H9 (cell line): ENCODE measurements at regions not wholly inside any gene's neighbourhood (a gene's known extent, or its start where the extent isn't known, plus 50 kb on each side); places are given as distances from the start of the nearest gene placed in this dataset.

Experiments used
- DNase-seq: peaks from one replicate; pipeline ENCODE4 v3.0.0-alpha.2; 2017
- H2AFZ ChIP-seq: one replicate; pipeline ENCODE4 v1.6.1; 2013; ENCODE audit warnings: mild to moderate bottlenecking, low read length, control low read depth, moderate library complexity
- H2AK5ac ChIP-seq: 2 replicates; pipeline ENCODE4 v1.6.1; 2013; ENCODE audit warnings: low read length, control low read depth, mixed read lengths; ENCODE audit not compliant: insufficient read length
- H2BK120ac ChIP-seq: one replicate; pipeline ENCODE4 v1.6.1; 2013; ENCODE audit warnings: low read depth, mild to moderate bottlenecking, low read length, control low read depth, inconsistent platforms; ENCODE audit not compliant: poor library complexity, severe bottlenecking
- H2BK12ac ChIP-seq: 2 replicates; pipeline ENCODE4 v1.6.1; 2013; ENCODE audit warnings: low read length, control low read depth, mixed read lengths, low read depth; ENCODE audit not compliant: insufficient read length
- H2BK15ac ChIP-seq: 2 replicates; pipeline ENCODE4 v1.6.1; 2013; ENCODE audit warnings: low read depth, low read length, control low read depth
- H2BK20ac ChIP-seq: one replicate; pipeline ENCODE4 v1.6.1; 2013; ENCODE audit warnings: low read depth, mild to moderate bottlenecking, low read length, control low read depth, inconsistent platforms; ENCODE audit not compliant: poor library complexity, severe bottlenecking
- H2BK5ac ChIP-seq: 2 replicates; pipeline ENCODE4 v1.6.1; 2013; ENCODE audit warnings: low read length, control low read depth, mixed read lengths; ENCODE audit not compliant: insufficient read length
- H3K14ac ChIP-seq: 2 replicates; pipeline ENCODE4 v1.6.1; 2013; ENCODE audit warnings: low read length, control low read depth; ENCODE audit not compliant: insufficient read depth
- H3K18ac ChIP-seq: 2 replicates; pipeline ENCODE4 v1.6.1; 2013; ENCODE audit warnings: low read depth, mild to moderate bottlenecking, mixed read lengths, low read length, control low read depth; ENCODE audit not compliant: insufficient read length
- H3K23ac ChIP-seq: 2 replicates; pipeline ENCODE4 v1.6.1; 2013; ENCODE audit warnings: low read length, control low read depth, mixed read lengths, low read depth; ENCODE audit not compliant: insufficient read length
- H3K23me2 ChIP-seq: 2 replicates; pipeline ENCODE4 v1.6.1; 2013; ENCODE audit warnings: low read depth, mild to moderate bottlenecking, mixed read lengths, low read length, control low read depth; ENCODE audit not compliant: insufficient read length, poor library complexity, severe bottlenecking
- H3K27ac ChIP-seq: 2 replicates; pipeline ENCODE4 v1.5.1; 2013; ENCODE audit warnings: low read length, control low read depth, mixed read lengths, low read depth; ENCODE audit not compliant: insufficient read length
- H3K27me3 ChIP-seq: 2 replicates; pipeline ENCODE4 v1.6.1; 2013; ENCODE audit warnings: low read length, control low read depth, inconsistent platforms; ENCODE audit not compliant: insufficient read depth
- H3K4ac ChIP-seq: 2 replicates; pipeline ENCODE4 v1.6.1; 2013; ENCODE audit warnings: low read depth, mild to moderate bottlenecking, control low read depth, inconsistent platforms, low read length, moderate library complexity
- H3K4me1 ChIP-seq: 2 replicates; pipeline ENCODE4 v1.6.1; 2013; ENCODE audit warnings: low read length, control low read depth, inconsistent platforms; ENCODE audit not compliant: insufficient read depth
- H3K4me2 ChIP-seq: 2 replicates; pipeline ENCODE4 v1.6.1; 2013; ENCODE audit warnings: low read length, control low read depth, mixed read lengths; ENCODE audit not compliant: insufficient read length, insufficient read depth
- H3K56ac ChIP-seq: 2 replicates; pipeline ENCODE4 v1.6.1; 2013; ENCODE audit warnings: low read depth, mild to moderate bottlenecking, mixed read lengths, low read length, control low read depth; ENCODE audit not compliant: insufficient read length
- H3K79me1 ChIP-seq: 2 replicates; pipeline ENCODE4 v1.6.1; 2013; ENCODE audit warnings: low read depth, mild to moderate bottlenecking, moderate library complexity, low read length, control low read depth, inconsistent platforms; ENCODE audit not compliant: insufficient read depth, poor library complexity, severe bottlenecking
- H3K79me2 ChIP-seq: 2 replicates; pipeline ENCODE4 v1.6.1; 2013; ENCODE audit warnings: low read length, control low read depth, inconsistent platforms; ENCODE audit not compliant: insufficient read depth
- H3K9ac ChIP-seq: 2 replicates; pipeline ENCODE4 v1.6.1; 2013; ENCODE audit warnings: low read length, control low read depth, mixed read lengths; ENCODE audit not compliant: insufficient read length; ENCODE audit errors: extremely low read depth
- H3K9me3 ChIP-seq: one replicate; pipeline ENCODE4 v1.6.1; 2013; ENCODE audit warnings: low read depth, low read length, inconsistent platforms; ENCODE audit not compliant: control insufficient read depth
- H3T11ph ChIP-seq: one replicate; pipeline ENCODE4 v1.6.1; 2013; ENCODE audit warnings: mild to moderate bottlenecking, low read length, control low read depth, inconsistent platforms
- H4K20me1 ChIP-seq: one replicate; pipeline ENCODE4 v1.6.1; 2013; ENCODE audit not compliant: control insufficient read depth, insufficient read length, insufficient read depth
- H4K5ac ChIP-seq: 2 replicates; pipeline ENCODE4 v1.6.1; 2013; ENCODE audit warnings: low read depth, mild to moderate bottlenecking, mixed read lengths, low read length, control low read depth; ENCODE audit not compliant: insufficient read length
- H4K8ac ChIP-seq: replicated peaks from 2 replicates; pipeline ENCODE4 v1.6.1; 2013; ENCODE audit warnings: low read length, control low read depth, mixed read lengths, low read depth; ENCODE audit not compliant: insufficient read length
- H4K91ac ChIP-seq: 2 replicates; pipeline ENCODE4 v1.6.1; 2013; ENCODE audit warnings: low read depth, mild to moderate bottlenecking, moderate library complexity, mixed read lengths, low read length, control low read depth; ENCODE audit not compliant: insufficient read length
- H3K27ac Mint-ChIP-seq, 3 experiments: 2 replicates in 2 of 3; 3 replicates in 1 of 3; pipeline ENCODE4 v1.8.0; 2020 to 2021; ENCODE audit warnings: mixed read lengths in 3 of 3, mild to moderate bottlenecking in 1 of 3, moderate library complexity in 1 of 3
- H3K27me3 Mint-ChIP-seq: 2 replicates; pipeline ENCODE4 v1.8.0; 2021; ENCODE audit warnings: low read depth, mild to moderate bottlenecking, moderate library complexity, mixed read lengths
- H3K36me3 Mint-ChIP-seq, 3 experiments: 2 replicates in 2 of 3; 3 replicates in 1 of 3; pipeline ENCODE4 v1.8.0; 2020 to 2021; ENCODE audit warnings: low read depth in 3 of 3, mixed read lengths in 3 of 3; ENCODE audit not compliant: insufficient read depth in 1 of 3
- H3K4me1 Mint-ChIP-seq, 2 experiments: 2 replicates each; pipeline ENCODE4 v1.8.0; 2020; ENCODE audit warnings: mixed read lengths in 2 of 2
- H3K4me3 Mint-ChIP-seq, 2 experiments: 2 replicates in 1 of 2; 3 replicates in 1 of 2; pipeline ENCODE4 v1.8.0; 2020 to 2021; ENCODE audit warnings: mild to moderate bottlenecking in 2 of 2, mixed read lengths in 2 of 2, moderate library complexity in 1 of 2
- H3K9me3 Mint-ChIP-seq, 2 experiments: 2 replicates in 1 of 2; 3 replicates in 1 of 2; pipeline ENCODE4 v1.8.0; 2020; ENCODE audit warnings: mild to moderate bottlenecking in 2 of 2, mixed read lengths in 2 of 2, moderate library complexity in 1 of 2
- WGBS: extraction: QIAGEN DNeasy Blood & Tissue Kit; methylation state at CpG from one replicate; pipeline ENCODE4 v1.1.7; 2013; ENCODE audit warnings: missing lambda C conversion rate, low lambda C conversion rate, mixed read lengths; ENCODE audit not compliant: insufficient read length; ENCODE audit errors: extremely low coverage; 5-methylcytosine and 5-hydroxymethylcytosine counted together
- TF ChIP-seq, protein P1 (sequence below): fragments of 200-600 bp; sonication (generic); conservative IDR thresholded peaks from 3 replicates; pipeline ENCODE4 v1.8.0; 2021; ENCODE audit warnings: antibody characterized with exemption, mild to moderate bottlenecking

GRCh38 chr3:56857178-56857577, 55.4 kb upstream of the ARHGEF3 start:
- Histone ChIP-seq H3K4me2 (no peak overlapping the region), H2BK5ac (no peak overlapping the region), H3K9ac (no peak overlapping the region), H3K23me2 (no peaks in the 10 kb centered on the region), H2BK20ac (no peak overlapping the region), H4K5ac (no peak overlapping the region), H3K18ac (no peak overlapping the region), H3K79me2 (no peaks in the 10 kb centered on the region), H3K4ac (no peak overlapping the region), H4K8ac (no peak overlapping the region), H2BK120ac (no peak overlapping the region), H3K56ac (no peak overlapping the region), H3K27ac (no peak overlapping the region), H4K91ac (no peak overlapping the region), H4K20me1 (no peaks in the 10 kb centered on the region), H2AK5ac (no peak overlapping the region), H3K27me3 (no peaks in the 10 kb centered on the region), H3K9me3 (no peaks in the 10 kb centered on the region), H2BK15ac (no peak overlapping the region), H2AFZ (no peak overlapping the region), H2BK12ac (no peak overlapping the region), H3K4me1 (no peaks in the 10 kb centered on the region; the same call in 1 of the 2 replicates), H3K79me1 (no peaks in the 10 kb centered on the region), H3T11ph (no peak overlapping the region), H3K23ac (no peak overlapping the region), H3K14ac (no peak overlapping the region)
- no peaks in the 10 kb centered on the region for H3K36me3 Mint-ChIP-seq
- DNase-seq: no peak
- H3K4me3 Mint-ChIP-seq: no peak overlapping the region
- no CpG with 5 or more reads among the region's 4 CpGs for WGBS
- no peaks in the 10 kb centered on the region for H3K27me3 Mint-ChIP-seq
- no peak overlapping the region for H3K27ac Mint-ChIP-seq
- no peaks in the 10 kb centered on the region for H3K9me3 Mint-ChIP-seq
- peaks cover 11 to 26% of the 10 kb centered on the region in 2 experiments for H3K4me1 Mint-ChIP-seq
- TF ChIP-seq, protein P1, sequence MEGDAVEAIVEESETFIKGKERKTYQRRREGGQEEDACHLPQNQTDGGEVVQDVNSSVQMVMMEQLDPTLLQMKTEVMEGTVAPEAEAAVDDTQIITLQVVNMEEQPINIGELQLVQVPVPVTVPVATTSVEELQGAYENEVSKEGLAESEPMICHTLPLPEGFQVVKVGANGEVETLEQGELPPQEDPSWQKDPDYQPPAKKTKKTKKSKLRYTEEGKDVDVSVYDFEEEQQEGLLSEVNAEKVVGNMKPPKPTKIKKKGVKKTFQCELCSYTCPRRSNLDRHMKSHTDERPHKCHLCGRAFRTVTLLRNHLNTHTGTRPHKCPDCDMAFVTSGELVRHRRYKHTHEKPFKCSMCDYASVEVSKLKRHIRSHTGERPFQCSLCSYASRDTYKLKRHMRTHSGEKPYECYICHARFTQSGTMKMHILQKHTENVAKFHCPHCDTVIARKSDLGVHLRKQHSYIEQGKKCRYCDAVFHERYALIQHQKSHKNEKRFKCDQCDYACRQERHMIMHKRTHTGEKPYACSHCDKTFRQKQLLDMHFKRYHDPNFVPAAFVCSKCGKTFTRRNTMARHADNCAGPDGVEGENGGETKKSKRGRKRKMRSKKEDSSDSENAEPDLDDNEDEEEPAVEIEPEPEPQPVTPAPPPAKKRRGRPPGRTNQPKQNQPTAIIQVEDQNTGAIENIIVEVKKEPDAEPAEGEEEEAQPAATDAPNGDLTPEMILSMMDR: no peak
